GM12878 (cell line): ENCODE measurements at regions not wholly inside any gene's neighbourhood (a gene's known extent, or its start where the extent isn't known, plus 50 kb on each side); places are given as distances from the start of the nearest gene placed in this dataset.

Experiments used
- CBX5 ChIP-seq: sonication (generic); IDR thresholded peaks from 2 replicates; pipeline ENCODE4 v1.6.1; 2016; ENCODE audit warnings: low read depth, moderate library complexity, mild to moderate bottlenecking, inconsistent platforms
- POLR2A ChIP-seq: IDR thresholded peaks from 2 replicates; pipeline ENCODE4 v1.6.1; 2011; ENCODE audit warnings: low read depth, mild to moderate bottlenecking, low read length

DNA sequence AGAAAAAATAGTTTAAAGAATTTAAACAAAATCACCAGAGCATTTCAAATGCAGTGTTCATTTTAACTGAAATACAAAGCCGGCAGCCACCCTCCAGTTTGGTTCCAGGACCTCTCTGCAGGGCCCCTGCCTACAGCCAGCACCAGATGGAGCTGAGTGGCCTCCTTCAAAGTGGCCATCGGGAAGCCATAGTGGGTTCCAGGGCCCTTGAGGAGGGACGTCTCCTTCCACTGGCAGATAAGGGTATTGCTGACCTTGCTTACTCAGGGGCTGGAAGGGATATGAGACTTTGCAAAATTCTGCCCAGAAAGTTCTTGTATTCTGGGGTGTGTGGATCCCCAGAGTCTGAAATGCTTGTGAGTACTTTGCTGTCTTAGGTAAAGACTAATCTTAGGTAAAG lies 205.2 kb upstream of the APCDD1 start:
- TF ChIP-seq POLR2A: no peak
- TF ChIP-seq CBX5: no peak
